GM12865 (cell line): ENCODE measurements at regions not wholly inside any gene's neighbourhood (a gene's known extent, or its start where the extent isn't known, plus 50 kb on each side); places are given as distances from the start of the nearest gene placed in this dataset.

Experiments used
- DNase-seq: peaks from one replicate; pipeline ENCODE4 v3.0.0; 2010; ENCODE audit warnings: low read depth
- H3K4me3 ChIP-seq: 2 replicates; pipeline ENCODE4 v1.5.1; 2011; ENCODE audit warnings: mild to moderate bottlenecking, low read depth, low read length, control low read depth
- CTCF ChIP-seq: IDR thresholded peaks from 2 replicates; pipeline ENCODE4 v1.5.1; 2011; ENCODE audit warnings: low read length, control low read depth, low read depth, inconsistent platforms; ENCODE audit not compliant: insufficient read depth; ENCODE audit errors: missing control alignments

GRCh38 chr6:105992315-105992961 lies 93.7 kb upstream of the PRDM1 start:
- peak overlapping the region; percentile 75 for H3K4me3 ChIP-seq
- no peak for TF ChIP-seq CTCF
- peak; percentile 94 for DNase-seq

GRCh38 chr6:105991561-105992314 lies 94.4 kb upstream of the PRDM1 start:
- TF ChIP-seq CTCF = no peak
- peak; percentile 56 for DNase-seq
- peak overlapping the region; percentile 75 for H3K4me3 ChIP-seq

GRCh38 chr6:105990151-105990550 lies 96.0 kb upstream of the PRDM1 start:
- DNase-seq = no peak
- H3K4me3 ChIP-seq = no peak overlapping the region
- no peak for TF ChIP-seq CTCF

GRCh38 chr6:105988812-105989577 lies 97.1 kb upstream of the PRDM1 start:
- H3K4me3 ChIP-seq = no peak overlapping the region
- TF ChIP-seq CTCF = no peak
- DNase-seq = no peak

GRCh38 chr6:105988321-105988720 lies 97.8 kb upstream of the PRDM1 start:
- no peak overlapping the region for H3K4me3 ChIP-seq
- no peak for TF ChIP-seq CTCF
- no peak for DNase-seq

GRCh38 chr6:105987516-105987915 lies 98.6 kb upstream of the PRDM1 start:
- H3K4me3 ChIP-seq = no peak overlapping the region
- TF ChIP-seq CTCF = no peak
- no peak for DNase-seq
